ENCODE measurements at regions not wholly inside any gene's neighbourhood (a gene's known extent, or its start where the extent isn't known, plus 50 kb on each side); places are given as distances from the start of the nearest gene placed in this dataset.

- Histone ChIP-seq H3K4me3 (ENCODE audit: low read depth, low read length) (no peak overlapping the region), H3K27ac (no peak overlapping the region), H3K27me3 (ENCODE audit: insufficient read depth, low read depth, severe bottlenecking) (no peaks in the 10 kb centered on the region), H3K9me3 (ENCODE audit: severe bottlenecking) (no peaks in the 10 kb centered on the region), H3K36me3 (no peaks in the 10 kb centered on the region)
- DNase-seq, result no peak
- no peak for TF ChIP-seq CTCF (IDR thresholded peaks at IDR 0.05; ENCODE audit: low read depth, low read length)
Observed at GRCh38 chr1:104574620-104575019, 824.9 kb downstream of the AMY1C start.

GRCh38 chr1:104592926-104593325, 843.2 kb downstream of the AMY1C start:
- TF ChIP-seq CTCF (IDR thresholded peaks at IDR 0.05; ENCODE audit: low read depth, low read length), result no peak
- Histone ChIP-seq H3K4me3 (ENCODE audit: low read depth, low read length) (no peak overlapping the region), H3K27ac (no peak overlapping the region), H3K36me3 (no peaks in the 10 kb centered on the region), H3K27me3 (ENCODE audit: insufficient read depth, low read depth, severe bottlenecking) (no peaks in the 10 kb centered on the region), H3K9me3 (ENCODE audit: severe bottlenecking) (no peaks in the 10 kb centered on the region)
- no peak for DNase-seq

- no peak for DNase-seq
- H3K9me3 ChIP-seq (ENCODE audit: severe bottlenecking), result no peaks in the 10 kb centered on the region
- H3K36me3 ChIP-seq, result no peaks in the 10 kb centered on the region
- no peaks in the 10 kb centered on the region for H3K27me3 ChIP-seq (ENCODE audit: insufficient read depth, low read depth, severe bottlenecking)
- H3K27ac ChIP-seq, result no peak overlapping the region
- no peak overlapping the region for H3K4me3 ChIP-seq (ENCODE audit: low read depth, low read length)
- no peak for TF ChIP-seq CTCF (IDR thresholded peaks at IDR 0.05; ENCODE audit: low read depth, low read length)
Observed at GRCh38 chr1:104593413-104594187, 843.9 kb downstream of the AMY1C start.

- no peak for DNase-seq
- H3K4me3 ChIP-seq (ENCODE audit: low read depth, low read length), result no peak overlapping the region
- H3K27me3 ChIP-seq (ENCODE audit: insufficient read depth, low read depth, severe bottlenecking), result no peaks in the 10 kb centered on the region
- H3K36me3 ChIP-seq, result no peaks in the 10 kb centered on the region
- no peak overlapping the region for H3K27ac ChIP-seq
- H3K9me3 ChIP-seq (ENCODE audit: severe bottlenecking), result no peaks in the 10 kb centered on the region
- TF ChIP-seq CTCF (IDR thresholded peaks at IDR 0.05; ENCODE audit: low read depth, low read length), result no peak
Observed at GRCh38 chr1:104617474-104617873, 867.8 kb downstream of the AMY1C start.

GRCh38 chr1:104621221-104621620, 871.5 kb downstream of the AMY1C start:
- Histone ChIP-seq H3K9me3 (ENCODE audit: severe bottlenecking) (no peaks in the 10 kb centered on the region), H3K4me3 (ENCODE audit: low read depth, low read length) (no peak overlapping the region), H3K27me3 (ENCODE audit: insufficient read depth, low read depth, severe bottlenecking) (no peaks in the 10 kb centered on the region), H3K27ac (no peak overlapping the region), H3K36me3 (no peaks in the 10 kb centered on the region)
- DNase-seq, result no peak
- TF ChIP-seq CTCF (IDR thresholded peaks at IDR 0.05; ENCODE audit: low read depth, low read length), result no peak

- no peak for DNase-seq
- Histone ChIP-seq H3K9me3 (ENCODE audit: severe bottlenecking) (no peaks in the 10 kb centered on the region), H3K27me3 (ENCODE audit: insufficient read depth, low read depth, severe bottlenecking) (no peaks in the 10 kb centered on the region), H3K36me3 (no peaks in the 10 kb centered on the region), H3K4me3 (ENCODE audit: low read depth, low read length) (no peak overlapping the region), H3K27ac (no peak overlapping the region)
- no peak for TF ChIP-seq CTCF (IDR thresholded peaks at IDR 0.05; ENCODE audit: low read depth, low read length)
Observed at GRCh38 chr1:104624538-104624937, 874.8 kb downstream of the AMY1C start.

All from WERI-Rb-1 (cell line).